OCI-LY7 (cell line): ENCODE measurements at regions not wholly inside any gene's neighbourhood (a gene's known extent, or its start where the extent isn't known, plus 50 kb on each side); places are given as distances from the start of the nearest gene placed in this dataset.

Experiments
- BruUV-seq: library from RNA; stranded (reverse); fragments of 400-500 nt; replicated peaks from 2 replicates; lab custom pipeline; 2021; lab: Mats Ljungman, UMichigan
- CTCF ChIA-PET: fragments of 300-600 bp; sonication (Branson Sonifier 250); formaldehyde crosslinking; loops from one replicate; lab custom pipeline; 2022; ENCODE audit warnings: antibody characterized with exemption; ENCODE audit not compliant: unreplicated experiment; lab: Charles Lee
- POLR2A ChIA-PET: fragments of 300-600 bp; sonication (Branson Sonifier 250); formaldehyde crosslinking; loops from one replicate; lab custom pipeline; 2022; ENCODE audit warnings: antibody characterized with exemption; lab: Charles Lee
- DNase-seq: peaks from one replicate; pipeline ENCODE4 v3.0.0-alpha.2; 2015; ENCODE audit warnings: low spot score
- H2AFZ ChIP-seq: fragments of 200-600 bp; sonication (generic), shearing (Covaris generic); 2 replicates; pipeline ENCODE4 v1.6.1; 2014; ENCODE audit warnings: mild to moderate bottlenecking, antibody characterized with exemption, low read length, moderate library complexity
- H3K27ac ChIP-seq: fragments of 200-600 bp; sonication (generic); 2 replicates; pipeline ENCODE4 v1.5.1; 2014; ENCODE audit warnings: mixed run types, low read depth, mild to moderate bottlenecking, moderate library complexity, low read length, inconsistent platforms; ENCODE audit not compliant: poor library complexity, severe bottlenecking
- H3K36me3 ChIP-seq: fragments of 200-600 bp; sonication (generic); 2 replicates; pipeline ENCODE4 v1.6.1; 2014; ENCODE audit warnings: mild to moderate bottlenecking, antibody characterized with exemption, low read length, moderate library complexity, mixed read lengths; ENCODE audit not compliant: insufficient read depth
- H3K4me1 ChIP-seq: fragments of 200-600 bp; sonication (generic); 2 replicates; pipeline ENCODE4 v1.5.1; 2014; ENCODE audit warnings: mild to moderate bottlenecking, low read length; ENCODE audit not compliant: insufficient read depth, poor library complexity, severe bottlenecking
- H3K4me2 ChIP-seq: fragments of 200-600 bp; sonication (generic); 2 replicates; pipeline ENCODE4 v1.6.1; 2014; ENCODE audit warnings: mild to moderate bottlenecking, low read length
- H3K4me3 ChIP-seq: fragments of 200-600 bp; sonication (generic); 2 replicates; pipeline ENCODE4 v1.5.1; 2014; ENCODE audit warnings: mild to moderate bottlenecking, low read depth, low read length; ENCODE audit not compliant: poor library complexity, severe bottlenecking
- H3K79me2 ChIP-seq: fragments of 200-600 bp; sonication (generic); 2 replicates; pipeline ENCODE4 v1.6.1; 2016; ENCODE audit warnings: low read depth, mild to moderate bottlenecking, low read length, moderate library complexity, mixed read lengths; ENCODE audit not compliant: insufficient read depth
- H3K9me2 ChIP-seq: fragments of 200-600 bp; sonication (generic); 2 replicates; pipeline ENCODE4 v1.6.1; 2016; ENCODE audit warnings: mild to moderate bottlenecking, low read length, mixed read lengths; ENCODE audit not compliant: insufficient read depth
- H3K9me3 ChIP-seq: fragments of 200-600 bp; sonication (generic); 2 replicates; pipeline ENCODE4 v1.6.1; 2014; ENCODE audit warnings: mild to moderate bottlenecking, mixed run types, low read length, mixed read lengths
- H4K20me1 ChIP-seq: fragments of 200-600 bp; sonication (generic); 2 replicates; pipeline ENCODE4 v1.6.1; 2014; ENCODE audit warnings: mild to moderate bottlenecking, antibody characterized with exemption, low read length, moderate library complexity, mixed read lengths; ENCODE audit not compliant: insufficient read depth
- CTCF ChIP-seq: fragments of 200-600 bp; sonication (generic); conservative IDR thresholded peaks from 2 replicates; pipeline ENCODE4 v1.5.1; 2014; ENCODE audit warnings: mild to moderate bottlenecking, antibody characterized with exemption, low read length, moderate library complexity, mixed read lengths
- EZH2phosphoT487 ChIP-seq: fragments of 200-600 bp; sonication (generic); IDR thresholded peaks from 2 replicates; pipeline ENCODE4 v1.6.1; 2018; ENCODE audit warnings: low read depth, borderline replicate concordance, mild to moderate bottlenecking, mixed run types, antibody characterized with exemption, low read length, moderate library complexity, mixed read lengths
- intact Hi-C: fragments of 100-400 bp; cut with micrococcal nuclease; formaldehyde crosslinking; loops from one replicate; pipeline ENCODE4 v1.10.0; 2022; ENCODE audit not compliant: unreplicated experiment

- BruUV-seq, result no TSS peak
- H3K4me2 ChIP-seq, result no peak overlapping the region
- DNase-seq, result no peak
- H3K4me3 ChIP-seq, result no peak overlapping the region
- H4K20me1 ChIP-seq, result no peaks in the 10 kb centered on the region
- no peaks in the 10 kb centered on the region for H3K9me2 ChIP-seq
- POLR2A ChIA-PET, result interaction anchor here (0.7 to 1.2 kb wide), 2 partner anchors 20 to 755 kb away, joined by 3 read pairs; no protein-coding TSS in a partner anchor
- H2AFZ ChIP-seq, result no peak overlapping the region
- CTCF ChIA-PET, result no interaction called here
- H3K27ac ChIP-seq, result no peak overlapping the region
- no peaks in the 10 kb centered on the region for H3K9me3 ChIP-seq
- TF ChIP-seq CTCF, result no peak
- TF ChIP-seq EZH2phosphoT487, result no peak
- no peaks in the 10 kb centered on the region for H3K4me1 ChIP-seq
- H3K79me2 ChIP-seq, result no peaks in the 10 kb centered on the region
- no peaks in the 10 kb centered on the region for H3K36me3 ChIP-seq
- intact Hi-C loops, result no loop called here
Observed at GRCh38 chr7:118298771-118299170, 74.3 kb downstream of the ANKRD7 start.

GRCh38 chr7:118300177-118300576, 75.7 kb downstream of the ANKRD7 start:
- H2AFZ ChIP-seq, result no peak overlapping the region
- CTCF ChIA-PET, result no interaction called here
- intact Hi-C loops, result no loop called here
- no peak overlapping the region for H3K4me2 ChIP-seq
- POLR2A ChIA-PET, result no interaction called here
- H3K79me2 ChIP-seq, result no peaks in the 10 kb centered on the region
- no peaks in the 10 kb centered on the region for H3K9me3 ChIP-seq
- no peak for DNase-seq
- no peak for TF ChIP-seq EZH2phosphoT487
- TF ChIP-seq CTCF, result no peak
- no peak overlapping the region for H3K4me3 ChIP-seq
- H3K27ac ChIP-seq, result no peak overlapping the region
- H3K4me1 ChIP-seq, result no peaks in the 10 kb centered on the region
- no peaks in the 10 kb centered on the region for H3K36me3 ChIP-seq
- no peaks in the 10 kb centered on the region for H4K20me1 ChIP-seq
- H3K9me2 ChIP-seq, result no peaks in the 10 kb centered on the region
- BruUV-seq, result no TSS peak

GRCh38 chr7:118304100-118304499, 79.6 kb downstream of the ANKRD7 start:
- intact Hi-C loops, result no loop called here
- no peak for DNase-seq
- no peaks in the 10 kb centered on the region for H3K36me3 ChIP-seq
- no peak overlapping the region for H3K4me3 ChIP-seq
- no peaks in the 10 kb centered on the region for H4K20me1 ChIP-seq
- no TSS peak for BruUV-seq
- TF ChIP-seq EZH2phosphoT487 (no peak), CTCF (no peak)
- no peaks in the 10 kb centered on the region for H3K79me2 ChIP-seq
- H3K4me1 ChIP-seq, result no peaks in the 10 kb centered on the region
- no peak overlapping the region for H2AFZ ChIP-seq
- no peaks in the 10 kb centered on the region for H3K9me2 ChIP-seq
- ChIA-PET POLR2A (interaction anchor here (0.6 kb wide), 1 partner anchor 844 kb away, joined by 4 read pairs; no protein-coding TSS in a partner anchor), CTCF (no interaction called here)
- no peaks in the 10 kb centered on the region for H3K9me3 ChIP-seq
- H3K27ac ChIP-seq, result no peak overlapping the region
- no peak overlapping the region for H3K4me2 ChIP-seq
